HEK293 (cell line): ENCODE measurements at regions not wholly inside any gene's neighbourhood (a gene's known extent, or its start where the extent isn't known, plus 50 kb on each side); places are given as distances from the start of the nearest gene placed in this dataset.

Experiments
- CTCF ChIA-PET: fragments of 350-600 bp; formaldehyde crosslinking; extraction: SDS; loops from one replicate; lab custom pipeline; 2021; ENCODE audit warnings: antibody characterized with exemption; lab: Yijun Ruan, JAX
- POLR2A ChIA-PET: fragments of 300-600 bp; formaldehyde crosslinking; extraction: SDS; loops from one replicate; lab custom pipeline; 2020; ENCODE audit warnings: antibody characterized with exemption, inconsistent platforms; lab: Yijun Ruan, JAX
- H3K27ac ChIP-seq: fragments of 200-500 bp; sonication (Bioruptor generic); 2 replicates; pipeline ENCODE4 v1.5.1; 2014; ENCODE audit warnings: low read depth, low read length, control low read depth, inconsistent platforms; ENCODE audit errors: extremely low read depth
- H3K36me3 ChIP-seq, 2 experiments: fragments of 200-500 bp in 1 of 2; sonication (Bioruptor generic) in 1 of 2; 1 replicate in 1 of 2; 2 replicates in 1 of 2; pipeline ENCODE4 v1.5.1; 2014 to 2017; ENCODE audit warnings: inconsistent platforms in 2 of 2, low read length in 2 of 2; ENCODE audit not compliant: control insufficient read depth in 2 of 2, insufficient read depth in 1 of 2
- H3K4me1 ChIP-seq: fragments of 200-500 bp; sonication (Bioruptor generic); 2 replicates; pipeline ENCODE4 v1.5.1; 2014; ENCODE audit warnings: mild to moderate bottlenecking, low read length, inconsistent platforms; ENCODE audit not compliant: control insufficient read depth, insufficient read depth
- H3K4me3 ChIP-seq: 2 replicates; pipeline ENCODE4 v1.5.1; 2011; ENCODE audit warnings: low read depth, mild to moderate bottlenecking, control low read depth, low read length, moderate library complexity
- H3K9me3 ChIP-seq: fragments of 200-500 bp; sonication (Bioruptor generic); 2 replicates; pipeline ENCODE4 v1.5.1; 2014; ENCODE audit warnings: low read depth, low read length, inconsistent platforms; ENCODE audit not compliant: control insufficient read depth, insufficient read depth
- SCRT1 ChIP-seq: fragments of 450-650 bp; formaldehyde crosslinking; IDR thresholded peaks from 2 replicates; pipeline ENCODE4 v1.5.1; 2016; ENCODE audit warnings: missing biosample characterization, missing genetic modification characterization, borderline replicate concordance
- SETDB1 ChIP-seq: IDR thresholded peaks from one replicate; pipeline ENCODE4 v1.6.1; 2017; ENCODE audit warnings: mild to moderate bottlenecking, low read length, moderate library complexity, mixed read lengths; ENCODE audit not compliant: insufficient read length
- TRIM28 ChIP-seq: IDR thresholded peaks from 2 replicates; pipeline ENCODE4 v1.6.1; 2011; ENCODE audit warnings: low read length, control low read depth, borderline replicate concordance
- WT1 ChIP-seq: fragments of 450-650 bp; formaldehyde crosslinking; IDR thresholded peaks from 2 replicates; pipeline ENCODE4 v1.5.1; 2016; ENCODE audit warnings: missing biosample characterization, missing genetic modification characterization
- ZBTB11 ChIP-seq: fragments of 450-650 bp; formaldehyde crosslinking; conservative IDR thresholded peaks from 2 replicates; pipeline ENCODE4 v1.5.1; 2016; ENCODE audit warnings: low read depth, missing biosample characterization, missing genetic modification characterization
- ZBTB48 ChIP-seq: fragments of 450-650 bp; formaldehyde crosslinking; IDR thresholded peaks from 2 replicates; pipeline ENCODE4 v1.5.1; 2016; ENCODE audit warnings: missing biosample characterization, missing genetic modification characterization
- ZBTB6 ChIP-seq: fragments of 450-650 bp; formaldehyde crosslinking; IDR thresholded peaks from 2 replicates; pipeline ENCODE4 v1.5.1; 2017; ENCODE audit warnings: missing biosample characterization, missing genetic modification characterization
- ZBTB8A ChIP-seq: fragments of 450-650 bp; formaldehyde crosslinking; IDR thresholded peaks from 2 replicates; pipeline ENCODE4 v1.5.1; 2016; ENCODE audit warnings: missing biosample characterization, missing genetic modification characterization
- ZFP3 ChIP-seq: fragments of 450-650 bp; formaldehyde crosslinking; IDR thresholded peaks from 2 replicates; pipeline ENCODE4 v1.5.1; 2016; ENCODE audit warnings: low read depth, missing biosample characterization, missing genetic modification characterization
- ZFP69B ChIP-seq: fragments of 450-650 bp; formaldehyde crosslinking; IDR thresholded peaks from 2 replicates; pipeline ENCODE4 v1.5.1; 2016; ENCODE audit warnings: missing biosample characterization, missing genetic modification characterization
- ZIC2 ChIP-seq: fragments of 450-650 bp; formaldehyde crosslinking; IDR thresholded peaks from 2 replicates; pipeline ENCODE4 v1.5.1; 2016; ENCODE audit warnings: missing biosample characterization, missing genetic modification characterization
- ZNF184 ChIP-seq: fragments of 450-650 bp; IDR thresholded peaks from 2 replicates; pipeline ENCODE4 v1.5.1; 2018; ENCODE audit warnings: missing biosample characterization, mild to moderate bottlenecking, missing genetic modification characterization
- ZNF488 ChIP-seq: fragments of 450-650 bp; formaldehyde crosslinking; IDR thresholded peaks from 2 replicates; pipeline ENCODE4 v1.5.1; 2016; ENCODE audit warnings: missing biosample characterization, missing genetic modification characterization
- ZNF544 ChIP-seq: fragments of 450-650 bp; formaldehyde crosslinking; IDR thresholded peaks from 2 replicates; pipeline ENCODE4 v1.5.0; 2017; ENCODE audit warnings: missing biosample characterization, missing genetic modification characterization
- ZNF704 ChIP-seq: fragments of 450-650 bp; formaldehyde crosslinking; IDR thresholded peaks from 2 replicates; pipeline ENCODE4 v1.5.1; 2016; ENCODE audit warnings: missing biosample characterization, missing genetic modification characterization
- ZNF837 ChIP-seq: fragments of 450-650 bp; formaldehyde crosslinking; IDR thresholded peaks from 2 replicates; pipeline ENCODE4 v1.5.1; 2016; ENCODE audit warnings: missing biosample characterization, missing genetic modification characterization

- no peak for TF ChIP-seq TRIM28
- TF ChIP-seq, all 188 proteins: peak for 0
Measured at GRCh38 chr4:84413480-84413879, 85.6 kb downstream of the NKX6-1 start (continued).

GRCh38 chr4:84412062-84412461 lies 87.0 kb downstream of the NKX6-1 start:
- TF ChIP-seq SETDB1 = no peak
- TF ChIP-seq SCRT1 = no peak
- TF ChIP-seq, all 188 proteins: peak for 0
- Histone ChIP-seq H3K36me3 (no peaks in the 10 kb centered on the region), H3K27ac (no peak overlapping the region), H3K9me3 (no peaks in the 10 kb centered on the region), H3K4me1 (no peaks in the 10 kb centered on the region), H3K4me3 (no peak overlapping the region)
- ChIA-PET CTCF (no interaction called here), POLR2A (no interaction called here)

GRCh38 chr4:84407554-84408407 lies 91.3 kb downstream of the NKX6-1 start:
- no peaks in the 10 kb centered on the region for H3K4me1 ChIP-seq
- CTCF ChIA-PET = interaction anchor here (0.6 kb wide), 1 partner anchor 737 kb away, joined by 3 read pairs; no protein-coding TSS in a partner anchor
- no peaks in the 10 kb centered on the region for H3K36me3 ChIP-seq
- no peak overlapping the region for H3K4me3 ChIP-seq
- no peak overlapping the region for H3K27ac ChIP-seq
- TF ChIP-seq ZBTB6 (tag by site-specific recombination) = no peak
- TF ChIP-seq ZNF488 = no peak
- TF ChIP-seq ZNF704 (tag by site-specific recombination) = no peak
- TF ChIP-seq WT1 = no peak
- TF ChIP-seq ZBTB8A = no peak
- TF ChIP-seq ZIC2 (tag by site-specific recombination) = 0 out of 2 replicates have a peak, but pooled peaks have one; percentile 13
- no peak for TF ChIP-seq ZFP69B (tag by site-specific recombination)
- TF ChIP-seq ZNF544 (tag by site-specific recombination) = no peak
- no peaks in the 10 kb centered on the region for H3K9me3 ChIP-seq
- POLR2A ChIA-PET = no interaction called here

- H3K4me1 ChIP-seq = no peaks in the 10 kb centered on the region
- ChIA-PET POLR2A (no interaction called here), CTCF (no interaction called here)
- no peak overlapping the region for H3K4me3 ChIP-seq
- H3K9me3 ChIP-seq = no peaks in the 10 kb centered on the region
- no peak overlapping the region for H3K27ac ChIP-seq
- TF ChIP-seq ZFP3 (tag by site-specific recombination) (no peak), ZBTB48 (tag by site-specific recombination) (no peak), ZBTB11 (no peak), ZNF837 (tag by site-specific recombination) (no peak), ZNF184 (tag by site-specific recombination) (no peak)
- H3K36me3 ChIP-seq = no peaks in the 10 kb centered on the region
Measured at GRCh38 chr4:84403656-84404055, 95.4 kb downstream of the NKX6-1 start.
